Ovary (tissue), 3 donors: ENCODE measurements at regions not wholly inside any gene's neighbourhood (a gene's known extent, or its start where the extent isn't known, plus 50 kb on each side); places are given as distances from the start of the nearest gene placed in this dataset.
A peak's percentile ranks its signal among the peaks of the same experiment; 100 is the strongest.

Source experiments
- POLR2A ChIP-seq: fragments of 450-650 bp; IDR thresholded peaks from one replicate; pipeline ENCODE4 v1.6.1; 2017; ENCODE audit warnings: antibody characterized with exemption, mild to moderate bottlenecking, moderate library complexity
- TF ChIP-seq, protein P1 (sequence below), 3 donors: fragments of 450-650 bp in 2 of 3; fragments of 200-600 bp in 1 of 3; IDR thresholded peaks; one replicate each; pipeline versions ENCODE4 v1.5.1 to v1.8.0; 2016 to 2022; ENCODE audit warnings: antibody characterized with exemption in 3 of 3, mild to moderate bottlenecking in 1 of 3
- donor health status: DM: no; HTN: no; CAD: no.

DNA sequence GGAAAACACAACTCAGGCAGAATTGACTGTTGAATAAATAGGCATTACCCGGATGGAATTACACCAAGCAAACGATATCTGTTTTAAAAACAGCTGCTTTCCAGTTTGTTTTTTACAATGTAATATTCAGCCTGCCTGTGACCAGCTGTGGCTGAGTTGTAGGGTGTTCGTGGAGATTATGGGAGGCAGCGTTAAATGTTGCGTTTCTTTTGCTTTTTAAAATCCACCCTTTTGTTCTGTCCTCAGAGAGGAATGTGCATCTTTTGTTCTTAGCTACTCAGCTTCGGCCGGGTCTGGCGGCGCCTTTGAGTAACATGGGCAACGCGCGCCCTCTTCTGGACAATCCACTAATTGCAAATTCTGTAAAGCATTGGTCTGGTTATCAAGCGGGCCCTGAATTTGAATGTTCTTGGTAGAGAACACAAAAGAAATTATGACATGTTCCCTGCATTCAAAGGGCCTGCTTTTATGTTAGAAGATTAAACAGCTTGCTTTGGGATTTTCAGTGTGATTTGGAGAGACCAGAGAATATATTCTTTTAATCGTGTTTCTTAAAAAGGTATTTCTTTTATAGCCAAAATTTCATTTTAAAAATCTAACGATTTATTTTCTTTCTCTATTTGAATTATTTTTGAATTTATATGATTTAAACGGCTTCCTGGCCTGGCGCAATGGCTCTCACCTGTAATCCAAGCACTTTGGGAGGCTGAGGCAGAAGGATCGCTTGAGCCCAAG lies 76.3 kb upstream of the TRIM2 start:
- TF ChIP-seq, protein P1, sequence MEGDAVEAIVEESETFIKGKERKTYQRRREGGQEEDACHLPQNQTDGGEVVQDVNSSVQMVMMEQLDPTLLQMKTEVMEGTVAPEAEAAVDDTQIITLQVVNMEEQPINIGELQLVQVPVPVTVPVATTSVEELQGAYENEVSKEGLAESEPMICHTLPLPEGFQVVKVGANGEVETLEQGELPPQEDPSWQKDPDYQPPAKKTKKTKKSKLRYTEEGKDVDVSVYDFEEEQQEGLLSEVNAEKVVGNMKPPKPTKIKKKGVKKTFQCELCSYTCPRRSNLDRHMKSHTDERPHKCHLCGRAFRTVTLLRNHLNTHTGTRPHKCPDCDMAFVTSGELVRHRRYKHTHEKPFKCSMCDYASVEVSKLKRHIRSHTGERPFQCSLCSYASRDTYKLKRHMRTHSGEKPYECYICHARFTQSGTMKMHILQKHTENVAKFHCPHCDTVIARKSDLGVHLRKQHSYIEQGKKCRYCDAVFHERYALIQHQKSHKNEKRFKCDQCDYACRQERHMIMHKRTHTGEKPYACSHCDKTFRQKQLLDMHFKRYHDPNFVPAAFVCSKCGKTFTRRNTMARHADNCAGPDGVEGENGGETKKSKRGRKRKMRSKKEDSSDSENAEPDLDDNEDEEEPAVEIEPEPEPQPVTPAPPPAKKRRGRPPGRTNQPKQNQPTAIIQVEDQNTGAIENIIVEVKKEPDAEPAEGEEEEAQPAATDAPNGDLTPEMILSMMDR (IDR thresholded peaks at IDR 0.05) = peak; percentile 67 to 75 (median 69)
- no peak for TF ChIP-seq POLR2A
